SU-DHL-6 (cell line): ENCODE measurements at regions not wholly inside any gene's neighbourhood (a gene's known extent, or its start where the extent isn't known, plus 50 kb on each side); places are given as distances from the start of the nearest gene placed in this dataset.

Experiments
- CTCF ChIP-seq: fragments of 200-600 bp; sonication (generic); IDR thresholded peaks from one replicate; pipeline ENCODE4 v1.5.1; 2017; ENCODE audit warnings: antibody characterized with exemption, mild to moderate bottlenecking, low read length, moderate library complexity; ENCODE audit not compliant: insufficient read depth, poor library complexity, severe bottlenecking
- EZH2phosphoT487 ChIP-seq: fragments of 200-600 bp; sonication (generic), shearing (Covaris generic); conservative IDR thresholded peaks from 2 replicates; pipeline ENCODE4 v1.6.1; 2018; ENCODE audit warnings: mild to moderate bottlenecking, antibody characterized with exemption, low read length, moderate library complexity, mixed read lengths

- TF ChIP-seq CTCF, result peak; percentile 32
- no peak for TF ChIP-seq EZH2phosphoT487
Observed at GRCh38 chr9:109859447-109859846, 79.4 kb downstream of the PALM2AKAP2 start.
